HepG2 (cell line): ENCODE measurements at regions not wholly inside any gene's neighbourhood (a gene's known extent, or its start where the extent isn't known, plus 50 kb on each side); places are given as distances from the start of the nearest gene placed in this dataset.
"Not testable (repeated sequence)": the region's sequence is repeated elsewhere in the genome, so short reads cannot be mapped to it uniquely, and the experiment has no call there.

Experiments used
- ATAC-seq: fragments of 200-7000 bp; cut with Tn5 transposase; 3 replicates; pipeline ENCODE4 v1.9.1; 2020; ENCODE audit warnings: mild to moderate bottlenecking, moderate library complexity
- BruUV-seq: library from RNA; stranded (reverse); fragments of 400-500 nt; replicated peaks from 2 replicates; lab custom pipeline; 2021; lab: Mats Ljungman, UMichigan
- CTCF ChIA-PET: fragments of 300-600 bp; formaldehyde crosslinking; extraction: SDS; loops from one replicate; lab custom pipeline; 2021; ENCODE audit warnings: low total read pairs, inconsistent platforms, low intra/inter-chr PET ratio; lab: Yijun Ruan, JAX
- POLR2A ChIA-PET: fragments of 350-600 bp; sonication (Branson Sonifier 250); formaldehyde crosslinking; loops from one replicate; lab custom pipeline; 2020; ENCODE audit warnings: antibody characterized with exemption, inconsistent platforms; lab: Yijun Ruan, JAX
- DNase-seq: peaks from one replicate; pipeline ENCODE4 v3.0.0-alpha.2; 2015; ENCODE audit warnings: low spot score
- FAIRE-seq: peaks from 3 replicates; lab custom pipeline; 2011; peaks lifted over from hg19 to GRCh38; lab: Jason Lieb, UNC
- H2AFZ ChIP-seq: one replicate; pipeline ENCODE4 v1.6.1; 2011; ENCODE audit warnings: low read length, inconsistent platforms
- H3K27ac ChIP-seq: fragments of 300-600 bp; 3 replicates; pipeline ENCODE4 v1.8.0; 2011; ENCODE audit warnings: mixed run types, mild to moderate bottlenecking, mixed read lengths, low read length, inconsistent platforms; ENCODE audit not compliant: insufficient read depth; ENCODE audit errors: extremely low read length
- H3K27me3 ChIP-seq, 2 experiments: fragments of 200-600 bp in 1 of 2; 2 replicates in 1 of 2; 3 replicates in 1 of 2; pipeline versions ENCODE4 v1.6.0 to v1.8.0; 2011; ENCODE audit warnings: low read length in 2 of 2, mild to moderate bottlenecking in 2 of 2, moderate library complexity in 2 of 2, inconsistent platforms in 1 of 2; ENCODE audit not compliant: insufficient read depth in 2 of 2, control insufficient read depth in 1 of 2
- H3K36me3 ChIP-seq, 2 experiments: fragments of 200-600 bp in 1 of 2; replicated peaks in 1 of 2; 2 replicates in 1 of 2; 3 replicates in 1 of 2; pipeline versions ENCODE4 v1.5.1 to v1.8.0; 2011; ENCODE audit warnings: low read length in 2 of 2, inconsistent platforms in 1 of 2; ENCODE audit not compliant: insufficient read depth in 2 of 2, control insufficient read depth in 1 of 2
- H3K4me1 ChIP-seq: 2 replicates; pipeline ENCODE4 v1.5.1; 2012; ENCODE audit warnings: low read length, inconsistent platforms; ENCODE audit not compliant: insufficient read depth
- H3K4me2 ChIP-seq: 2 replicates; pipeline ENCODE4 v1.6.0; 2011; ENCODE audit warnings: low read depth, low read length, inconsistent platforms
- H3K4me3 ChIP-seq, 3 experiments: fragments of 200-600 bp in 1 of 3; sonication (generic), shearing (Covaris generic) in 1 of 3; replicated peaks in 1 of 3; 2 replicates each; pipeline ENCODE4 v1.5.1; 2011 to 2016; ENCODE audit warnings: low read length in 3 of 3, inconsistent platforms in 2 of 3, low read depth in 2 of 3, mild to moderate bottlenecking in 2 of 3, control low read depth in 1 of 3, mixed read lengths in 1 of 3; ENCODE audit not compliant: insufficient read depth in 1 of 3
- H3K79me2 ChIP-seq: one replicate; pipeline ENCODE4 v1.6.1; 2011; ENCODE audit warnings: low read length, inconsistent platforms; ENCODE audit not compliant: insufficient read depth
- H3K9ac ChIP-seq: 2 replicates; pipeline ENCODE4 v1.6.0; 2011; ENCODE audit warnings: mild to moderate bottlenecking, low read depth, low read length, inconsistent platforms; ENCODE audit not compliant: insufficient read depth
- H3K9me3 ChIP-seq: 2 replicates; pipeline ENCODE4 v1.5.1; 2012; ENCODE audit warnings: mild to moderate bottlenecking, low read length
- H4K20me1 ChIP-seq: 2 replicates; pipeline ENCODE4 v1.6.0; 2011; ENCODE audit warnings: inconsistent platforms, mild to moderate bottlenecking, low read length, moderate library complexity; ENCODE audit not compliant: insufficient read depth
- GABPA ChIP-seq, 2 experiments: IDR thresholded peaks; 2 replicates each; pipeline ENCODE4 v1.6.1; 2011 to 2016; ENCODE audit warnings: low read depth in 2 of 2, low read length in 1 of 2, missing biosample characterization in 1 of 2, missing genetic modification characterization in 1 of 2
- HCFC1 ChIP-seq: fragments of 150-350 bp; IDR thresholded peaks from 2 replicates; pipeline ENCODE4 v1.6.1; 2014; ENCODE audit warnings: low read depth, low read length
- KAT8 ChIP-seq: IDR thresholded peaks from 2 replicates; pipeline ENCODE4 v1.6.1; 2016; ENCODE audit warnings: missing genetic modification reagents, missing compliant biosample characterization
- KDM5A ChIP-seq: fragments of 200-600 bp; sonication (generic); IDR thresholded peaks from 2 replicates; pipeline ENCODE4 v1.7.0; 2018; ENCODE audit warnings: antibody characterized with exemption, mild to moderate bottlenecking, low read length, borderline replicate concordance
- MAZ ChIP-seq, 2 experiments: sonication (generic) in 1 of 2; formaldehyde crosslinking in 1 of 2; IDR thresholded peaks; 2 replicates each; pipeline versions ENCODE4 v1.5.0 to v1.6.1; 2012 to 2020; ENCODE audit warnings: low read depth in 2 of 2, mild to moderate bottlenecking in 2 of 2, borderline replicate concordance in 1 of 2, improper control_type of control experiment in 1 of 2, low read length in 1 of 2, missing genetic modification reagents in 1 of 2, moderate library complexity in 1 of 2
- PHF8 ChIP-seq: sonication (generic); formaldehyde crosslinking; IDR thresholded peaks from 2 replicates; pipeline ENCODE4 v1.5.0; 2020; ENCODE audit warnings: missing genetic modification reagents
- POGZ ChIP-seq: sonication (generic); formaldehyde crosslinking; IDR thresholded peaks from 2 replicates; pipeline ENCODE4 v1.4.0; 2020; ENCODE audit warnings: mild to moderate bottlenecking, missing genetic modification reagents
- SIN3B ChIP-seq: fragments of 150-350 bp; IDR thresholded peaks from 2 replicates; pipeline ENCODE4 v1.6.1; 2014; ENCODE audit warnings: low read length
- TFAP4 ChIP-seq: sonication (generic); IDR thresholded peaks from 2 replicates; pipeline ENCODE4 v1.6.1; 2016; ENCODE audit warnings: low read depth, borderline replicate concordance
- YEATS2 ChIP-seq: sonication (generic); formaldehyde crosslinking; IDR thresholded peaks from 2 replicates; pipeline ENCODE4 v1.4.0; 2020; ENCODE audit warnings: missing genetic modification reagents, borderline replicate concordance
- ZNF644 ChIP-seq: IDR thresholded peaks from 2 replicates; pipeline ENCODE4 v1.6.1; 2016; ENCODE audit warnings: low read depth
- WGBS: methylation state at CpG from one replicate; pipeline ENCODE4 v1.1.6; 2017; ENCODE audit warnings: low lambda C conversion rate; 5-methylcytosine and 5-hydroxymethylcytosine counted together
- in situ Hi-C: cut with HindIII; loops from 2 replicates; pipeline ENCODE4 v1.10.0; 2017; ENCODE audit warnings: low pct_unique_long_range_greater_than_20kb; ENCODE audit not compliant: extremely low pct_ligation_motif_present
- intact Hi-C: fragments of 100-400 bp; cut with micrococcal nuclease; formaldehyde crosslinking; loops from one replicate; pipeline ENCODE4 v1.10.0; 2022; ENCODE audit not compliant: unreplicated experiment

- H3K4me1 ChIP-seq, H3K9me3 ChIP-seq, FAIRE-seq, POLR2A ChIA-PET, H3K79me2 ChIP-seq, CTCF ChIA-PET, H3K27me3 ChIP-seq, intact Hi-C loops, H4K20me1 ChIP-seq, H3K36me3 ChIP-seq, in situ Hi-C loops, H2AFZ ChIP-seq: not testable (repeated sequence)
- Histone ChIP-seq H3K9ac (peak overlapping the region; percentile 54), H3K27ac (peak overlapping the region; percentile 68), H3K4me2 (peak overlapping the region; percentile 69), H3K4me3 (peak overlapping the region; percentile 46 to 63 (median 61); a peak in 5 of 6 replicates)
- TSS peak; percentile 56 for BruUV-seq
- ATAC-seq (peak; percentile 87), DNase-seq (peak; percentile 16)
- WGBS, result 48% methylated on average over 14 of the region's 17 CpGs
These were observed 219.4 kb upstream of the FRG1 start for GRCh38 chr4:189721016-189721993.

- Histone ChIP-seq H3K4me3 (peak overlapping the region; percentile 21 to 63 (median 61); a peak in 4 of 6 replicates), H3K9ac (peak overlapping the region; percentile 54; the same call in 1 of the 2 replicates), H3K27ac (peak overlapping the region; percentile 68), H2AFZ (peak overlapping the region; percentile 78), H3K4me2 (peak overlapping the region; percentile 69)
- POLR2A ChIA-PET; BruUV-seq; in situ Hi-C loops; CTCF ChIA-PET; H3K27me3 ChIP-seq; H3K79me2 ChIP-seq; H3K9me3 ChIP-seq; intact Hi-C loops; H4K20me1 ChIP-seq; H3K4me1 ChIP-seq; H3K36me3 ChIP-seq; FAIRE-seq; TF ChIP-seq MAZ (CRISPR knock-in tag; IDR thresholded peaks at IDR 0.05; ENCODE audit: low read depth): not testable (repeated sequence)
- peak; percentile 88 for DNase-seq
- ATAC-seq, result peak; percentile 82
- WGBS, result 0% methylated on average over 6 of the region's 23 CpGs
- TF ChIP-seq MAZ (IDR thresholded peaks at IDR 0.05; ENCODE audit: borderline replicate concordance, low read depth, low read length) (0 out of 2 replicates have a peak, but pooled peaks have one; percentile 19), TFAP4 (0 out of 2 replicates have a peak, but pooled peaks have one; percentile 22), HCFC1 (peak; percentile 45; the same call in 1 of the 2 replicates), KDM5A (peak; percentile 57; the same call in 1 of the 2 replicates), ZNF644 (CRISPR knock-in tag) (0 out of 2 replicates have a peak, but pooled peaks have one; percentile 6), YEATS2 (0 out of 2 replicates have a peak, but pooled peaks have one; percentile 23), POGZ (CRISPR knock-in tag) (peak; percentile 57), GABPA (IDR thresholded peaks at IDR 0.05; ENCODE audit: low read depth, low read length) (peak; percentile 66), GABPA (CRISPR knock-in tag; IDR thresholded peaks at IDR 0.05; ENCODE audit: low read depth) (peak; percentile 91), PHF8 (CRISPR knock-in tag) (0 out of 2 replicates have a peak, but pooled peaks have one; percentile 23), KAT8 (peak; percentile 73), SIN3B (peak; percentile 43; the same call in 1 of the 2 replicates)
These were observed 218.2 kb upstream of the FRG1 start for GRCh38 chr4:189722324-189723003.
